K562 (cell line): ENCODE measurements at regions not wholly inside any gene's neighbourhood (a gene's known extent, or its start where the extent isn't known, plus 50 kb on each side); places are given as distances from the start of the nearest gene placed in this dataset.

Source experiments
- ATAC-seq: fragments of 200-7000 bp; cut with Tn5 transposase; 3 replicates; pipeline ENCODE4 v1.9.1; 2020; ENCODE audit warnings: moderate library complexity
- BruUV-seq: library from RNA; stranded (reverse); fragments of 400-500 nt; replicated peaks from 2 replicates; lab custom pipeline; 2021; lab: Mats Ljungman, UMichigan
- CTCF ChIA-PET: fragments of 300-600 bp; formaldehyde crosslinking; extraction: SDS; loops from one replicate; lab custom pipeline; 2021; ENCODE audit warnings: low intra/inter-chr PET ratio; lab: Yijun Ruan, JAX
- POLR2A ChIA-PET: fragments of 300-600, 350-650 bp; sonication (Branson Sonifier 250); formaldehyde crosslinking; extraction: SDS; loops from one replicate; lab custom pipeline; 2021; ENCODE audit warnings: antibody characterized with exemption, inconsistent platforms; lab: Yijun Ruan, JAX
- DNase-seq, 4 experiments: peaks; one replicate each; pipeline versions ENCODE4 v3.0.0 to v3.0.0-alpha.2; 2011 to 2018; ENCODE audit warnings: low spot score in 3 of 4, mixed read lengths in 3 of 4; ENCODE audit errors: extremely low read depth in 1 of 4
- FAIRE-seq: peaks from 2 replicates; lab custom pipeline; 2011; peaks lifted over from hg19 to GRCh38; lab: Jason Lieb, UNC
- H2AFZ ChIP-seq: 2 replicates; pipeline ENCODE4 v1.6.0; 2011; ENCODE audit warnings: low read depth, low read length, control low read depth, inconsistent platforms
- H3K27ac ChIP-seq: fragments of 200-600 bp; 3 replicates; pipeline ENCODE4 v1.8.0; 2011; ENCODE audit warnings: low read depth, mild to moderate bottlenecking, control low read depth, inconsistent platforms, low read length, moderate library complexity, mixed read lengths; ENCODE audit errors: extremely low read depth
- H3K27me3 ChIP-seq, 2 experiments: fragments of 300-600 bp in 1 of 2; 2 replicates in 1 of 2; 3 replicates in 1 of 2; pipeline versions ENCODE4 v1.6.0 to v1.8.0; 2011; ENCODE audit warnings: inconsistent platforms in 2 of 2, low read length in 2 of 2, mild to moderate bottlenecking in 1 of 2, mixed read lengths in 1 of 2, moderate library complexity in 1 of 2; ENCODE audit not compliant: control insufficient read depth in 2 of 2, insufficient read depth in 2 of 2
- H3K36me3 ChIP-seq: fragments of 300-600 bp; 3 replicates; pipeline ENCODE4 v1.8.0; 2011; ENCODE audit warnings: mild to moderate bottlenecking, low read length, inconsistent platforms; ENCODE audit not compliant: control insufficient read depth, insufficient read depth
- H3K4me1 ChIP-seq, 2 experiments: fragments of 200-600 bp in 1 of 2; replicated peaks in 1 of 2; 2 replicates in 1 of 2; 3 replicates in 1 of 2; pipeline versions ENCODE4 v1.5.1 to v1.8.0; 2011; ENCODE audit warnings: inconsistent platforms in 2 of 2, low read length in 2 of 2, mild to moderate bottlenecking in 1 of 2, mixed read lengths in 1 of 2, moderate library complexity in 1 of 2; ENCODE audit not compliant: control insufficient read depth in 2 of 2, insufficient read depth in 2 of 2
- H3K4me2 ChIP-seq: 2 replicates; pipeline ENCODE4 v1.6.1; 2011; ENCODE audit warnings: low read length, control low read depth, inconsistent platforms, mixed read lengths; ENCODE audit not compliant: insufficient read depth
- H3K4me3 ChIP-seq: fragments of 200-600 bp; sonication (generic), shearing (Covaris generic); 2 replicates; pipeline ENCODE4 v1.5.1; 2016; ENCODE audit warnings: control low read depth, inconsistent platforms
- H3K79me2 ChIP-seq: fragments of 200-600 bp; 3 replicates; pipeline ENCODE4 v1.8.0; 2011; ENCODE audit warnings: low read length, inconsistent platforms; ENCODE audit not compliant: control insufficient read depth, insufficient read depth
- H3K9ac ChIP-seq, 2 experiments: 2 replicates each; pipeline versions ENCODE4 v1.6.0 to v1.6.1; 2011; ENCODE audit warnings: low read depth in 2 of 2, low read length in 2 of 2, control low read depth in 1 of 2, inconsistent platforms in 1 of 2, mild to moderate bottlenecking in 1 of 2, mixed read lengths in 1 of 2; ENCODE audit not compliant: insufficient read depth in 1 of 2
- H3K9me1 ChIP-seq: one replicate; pipeline ENCODE4 v1.6.0; 2011; ENCODE audit warnings: inconsistent platforms, mild to moderate bottlenecking, low read length, moderate library complexity; ENCODE audit not compliant: control insufficient read depth, insufficient read depth
- H3K9me3 ChIP-seq: replicated peaks from 2 replicates; pipeline ENCODE4 v1.5.1; 2011; ENCODE audit warnings: low read depth, low read length, inconsistent platforms; ENCODE audit not compliant: control insufficient read depth, insufficient read depth
- H4K20me1 ChIP-seq: replicated peaks from 2 replicates; pipeline ENCODE4 v1.6.1; 2011; ENCODE audit warnings: low read length, inconsistent platforms, mixed read lengths; ENCODE audit not compliant: control insufficient read depth, insufficient read depth
- BRD4 ChIP-seq: fragments of 200-600 bp; sonication (generic); IDR thresholded peaks from 2 replicates; pipeline ENCODE4 v1.6.1; 2017; ENCODE audit warnings: inconsistent platforms
- CAMTA2 ChIP-seq: fragments of 250-450 bp; sonication (Bioruptor Pico); conservative IDR thresholded peaks from 2 replicates; pipeline ENCODE4 v1.5.1; 2022
- CBX5 ChIP-seq: IDR thresholded peaks from 2 replicates; pipeline ENCODE4 v1.6.1; 2014; ENCODE audit warnings: low read depth, borderline replicate concordance
- CEBPG ChIP-seq, 3 experiments: fragments of 200-800 bp in 1 of 3; sonication (Bioruptor generic) in 1 of 3; sonication (generic) in 1 of 3; formaldehyde crosslinking in 1 of 3; IDR thresholded peaks in 2 of 3; conservative IDR thresholded peaks in 1 of 3; 2 replicates each; pipeline versions ENCODE4 v1.6.1 to v1.8.0; 2016 to 2022; ENCODE audit warnings: missing compliant biosample characterization in 2 of 3, missing genetic modification characterization in 2 of 3, mild to moderate bottlenecking in 1 of 3, missing genetic modification reagents in 1 of 3
- GTF2A2 ChIP-seq: IDR thresholded peaks from 2 replicates; pipeline ENCODE4 v1.6.1; 2016; ENCODE audit warnings: mild to moderate bottlenecking, missing genetic modification characterization, missing compliant biosample characterization
- MAFK ChIP-seq: IDR thresholded peaks from 2 replicates; pipeline ENCODE4 v1.6.1; 2011; ENCODE audit warnings: low read length, improper control_type of control experiment
- MAZ ChIP-seq, 2 experiments: fragments of 450-650 bp in 1 of 2; sonication (generic) in 1 of 2; formaldehyde crosslinking; IDR thresholded peaks in 1 of 2; conservative IDR thresholded peaks in 1 of 2; 2 replicates each; pipeline versions ENCODE4 v1.4.0 to v1.5.0; 2020; ENCODE audit warnings: mild to moderate bottlenecking in 1 of 2, missing genetic modification reagents in 1 of 2
- MBD2 ChIP-seq: sonication (generic); IDR thresholded peaks from 2 replicates; pipeline ENCODE4 v1.6.1; 2016; ENCODE audit warnings: low read depth, borderline replicate concordance
- MCM5 ChIP-seq: fragments of 450-650 bp; IDR thresholded peaks from 2 replicates; pipeline ENCODE4 v1.6.1; 2016; ENCODE audit warnings: low read depth
- PRMT5 ChIP-seq: sonication (generic); formaldehyde crosslinking; IDR thresholded peaks from 2 replicates; pipeline ENCODE4 v1.5.0; 2020; ENCODE audit warnings: missing genetic modification reagents
- TRIM28 ChIP-seq: fragments of 450-650 bp; IDR thresholded peaks from 2 replicates; pipeline ENCODE4 v1.6.1; 2017
- U2AF2 ChIP-seq: fragments of 200-400 bp; formaldehyde crosslinking; optimal IDR thresholded peaks from 2 replicates; pipeline ENCODE3; 2017; ENCODE audit warnings: low read depth, mild to moderate bottlenecking, low read length
- ZNF23 ChIP-seq: fragments of 250-450 bp; sonication (Bioruptor Pico); IDR thresholded peaks from 2 replicates; pipeline ENCODE4 v1.4.0; 2020; ENCODE audit warnings: mild to moderate bottlenecking
- ZNF41 ChIP-seq: fragments of 250-450 bp; sonication (Bioruptor Pico); conservative IDR thresholded peaks from 2 replicates; pipeline ENCODE4 v1.4.0; 2020; ENCODE audit warnings: mild to moderate bottlenecking
- ZNF445 ChIP-seq: fragments of 250-450 bp; sonication (Bioruptor Pico); IDR thresholded peaks from 2 replicates; pipeline ENCODE4 v1.4.0; 2020; ENCODE audit warnings: low read depth, mild to moderate bottlenecking, moderate library complexity
- ZNF75A ChIP-seq: fragments of 450-650 bp; formaldehyde crosslinking; IDR thresholded peaks from 2 replicates; pipeline ENCODE4 v1.4.0; 2020; ENCODE audit warnings: mild to moderate bottlenecking
- ZNF785 ChIP-seq: fragments of 250-450 bp; sonication (Bioruptor Pico); IDR thresholded peaks from 2 replicates; pipeline ENCODE4 v1.4.0; 2020; ENCODE audit warnings: mild to moderate bottlenecking
- WGBS: fragments of 100-300 bp; shearing (Covaris generic); methylation state at CpG from one replicate; pipeline ENCODE4 v1.1.6; 2016; ENCODE audit warnings: low coverage, mixed read lengths; ENCODE audit not compliant: insufficient coverage; ENCODE audit errors: missing lambda C conversion rate; 5-methylcytosine and 5-hydroxymethylcytosine counted together
- in situ Hi-C: fragments of 300-500 bp; cut with MboI; formaldehyde crosslinking; loops from 4 replicates; pipeline ENCODE4 v1.15.0; 2018; ENCODE audit warnings: inconsistent platforms, mixed read lengths
- intact Hi-C: fragments of 100-400 bp; cut with micrococcal nuclease; formaldehyde crosslinking; loops from 2 replicates; pipeline ENCODE4 v1.14.2; 2022
- TF ChIP-seq, protein P1 (sequence below): fragments of 450-650 bp; IDR thresholded peaks from 2 replicates; pipeline ENCODE4 v1.7.1; 2018; ENCODE audit warnings: mild to moderate bottlenecking, low read depth; ENCODE audit not compliant: partially characterized antibody

DNA sequence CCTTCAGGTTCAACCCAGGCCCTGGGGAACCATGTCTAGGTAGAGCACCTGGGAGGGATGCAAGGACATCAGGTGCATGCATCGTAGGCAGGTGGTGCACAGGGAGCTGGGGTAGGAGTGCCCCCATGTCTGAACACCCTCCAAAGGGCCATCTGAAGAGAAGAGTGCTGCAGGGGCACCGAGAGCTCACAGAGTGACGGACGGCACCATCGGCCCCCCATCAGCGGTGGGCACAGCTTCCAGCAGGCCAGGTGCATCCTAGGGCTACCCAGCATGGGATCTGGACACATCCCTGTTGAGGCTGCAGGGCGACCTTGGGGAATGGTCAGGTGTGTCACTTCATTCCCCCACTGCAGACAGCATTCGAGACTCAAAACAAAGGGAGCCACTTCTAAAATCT is 138.3 kb upstream of the CDH4 start:
- Histone ChIP-seq H3K27me3 (peaks cover 0 to 15% of the 10 kb centered on the region in 2 experiments; a peak in 2 of 5 replicates), H3K4me1 (no peaks in the 10 kb centered on the region), H3K4me2 (no peak overlapping the region), H4K20me1 (no peaks in the 10 kb centered on the region), H2AFZ (no peak overlapping the region), H3K9ac (no peak overlapping the region), H3K9me3 (no peaks in the 10 kb centered on the region), H3K4me3 (no peak overlapping the region), H3K79me2 (no peaks in the 10 kb centered on the region), H3K9me1 (no peaks in the 10 kb centered on the region), H3K36me3 (no peaks in the 10 kb centered on the region), H3K27ac (no peak overlapping the region)
- DNase-seq (no peak), ATAC-seq (no peak), FAIRE-seq (no peak)
- ChIA-PET CTCF (no interaction called here), POLR2A (no interaction called here)
- in situ Hi-C loops (no loop called here), intact Hi-C loops (no loop called here)
- no TSS peak for BruUV-seq
- TF ChIP-seq ZNF23 (no peak), CAMTA2 (CRISPR knock-in tag) (no peak), MCM5 (no peak), ZNF75A (CRISPR knock-in tag) (no peak), ZNF445 (CRISPR knock-in tag) (no peak), CBX5 (no peak), BRD4 (no peak), ZNF785 (CRISPR knock-in tag) (no peak), MAFK (no peak), MAZ (CRISPR knock-in tag; conservative IDR thresholded peaks at IDR 0.05 in 1 of 2, IDR thresholded peaks at IDR 0.05 in 1 of 2) (no peak), TRIM28 (no peak), CEBPG (CRISPR knock-in tag; IDR thresholded peaks at IDR 0.05) (no peak), CEBPG (tag; conservative IDR thresholded peaks at IDR 0.05 in 1 of 2, IDR thresholded peaks at IDR 0.05 in 1 of 2) (no peak), U2AF2 (no peak), ZNF41 (no peak), PRMT5 (CRISPR knock-in tag) (no peak), MBD2 (no peak), GTF2A2 (tag) (no peak)
- TF ChIP-seq, protein P1, sequence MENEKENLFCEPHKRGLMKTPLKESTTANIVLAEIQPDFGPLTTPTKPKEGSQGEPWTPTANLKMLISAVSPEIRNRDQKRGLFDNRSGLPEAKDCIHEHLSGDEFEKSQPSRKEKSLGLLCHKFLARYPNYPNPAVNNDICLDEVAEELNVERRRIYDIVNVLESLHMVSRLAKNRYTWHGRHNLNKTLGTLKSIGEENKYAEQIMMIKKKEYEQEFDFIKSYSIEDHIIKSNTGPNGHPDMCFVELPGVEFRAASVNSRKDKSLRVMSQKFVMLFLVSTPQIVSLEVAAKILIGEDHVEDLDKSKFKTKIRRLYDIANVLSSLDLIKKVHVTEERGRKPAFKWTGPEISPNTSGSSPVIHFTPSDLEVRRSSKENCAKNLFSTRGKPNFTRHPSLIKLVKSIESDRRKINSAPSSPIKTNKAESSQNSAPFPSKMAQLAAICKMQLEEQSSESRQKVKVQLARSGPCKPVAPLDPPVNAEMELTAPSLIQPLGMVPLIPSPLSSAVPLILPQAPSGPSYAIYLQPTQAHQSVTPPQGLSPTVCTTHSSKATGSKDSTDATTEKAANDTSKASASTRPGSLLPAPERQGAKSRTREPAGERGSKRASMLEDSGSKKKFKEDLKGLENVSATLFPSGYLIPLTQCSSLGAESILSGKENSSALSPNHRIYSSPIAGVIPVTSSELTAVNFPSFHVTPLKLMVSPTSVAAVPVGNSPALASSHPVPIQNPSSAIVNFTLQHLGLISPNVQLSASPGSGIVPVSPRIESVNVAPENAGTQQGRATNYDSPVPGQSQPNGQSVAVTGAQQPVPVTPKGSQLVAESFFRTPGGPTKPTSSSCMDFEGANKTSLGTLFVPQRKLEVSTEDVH = no peak
- WGBS = 2% methylated on average over 8 of the region's 8 CpGs
